ENCODE measurements at regions not wholly inside any gene's neighbourhood (a gene's known extent, or its start where the extent isn't known, plus 50 kb on each side); places are given as distances from the start of the nearest gene placed in this dataset.
A peak's percentile ranks its signal among the peaks of the same experiment; 100 is the strongest.

GRCh38 chr12:94062796-94063635 is 85.4 kb upstream of the PLXNC1 start:
- no peak for ATAC-seq
- no peak for DNase-seq

- ATAC-seq, result no peak
These were observed 77.9 kb upstream of the PLXNC1 start for GRCh38 chr12:94070520-94070919.

GRCh38 chr12:94071258-94071657 is 77.1 kb upstream of the PLXNC1 start:
- DNase-seq, result no peak
- ATAC-seq, result no peak

More at GRCh38 chr12:94070520-94070919, 77.9 kb upstream of the PLXNC1 start:
- DNase-seq, result no peak

GRCh38 chr12:94073441-94074051 is 74.8 kb upstream of the PLXNC1 start:
- DNase-seq, result no peak
- ATAC-seq, result no peak

- no peak for ATAC-seq
- DNase-seq, result no peak
These were observed 74.0 kb upstream of the PLXNC1 start for GRCh38 chr12:94074216-94074979.

GRCh38 chr12:94074980-94075629 is 73.3 kb upstream of the PLXNC1 start:
- no peak for DNase-seq
- peak; percentile 55 for ATAC-seq

- ATAC-seq (no peak), DNase-seq (no peak)
These were observed 71.2 kb upstream of the PLXNC1 start for GRCh38 chr12:94077209-94077608.

GRCh38 chr12:94078138-94078723 is 70.1 kb upstream of the PLXNC1 start:
- DNase-seq (no peak), ATAC-seq (no peak)

- DNase-seq, result no peak
- ATAC-seq, result no peak
These were observed 69.5 kb upstream of the PLXNC1 start for GRCh38 chr12:94078736-94079509.

GRCh38 chr12:94079566-94080340 is 68.6 kb upstream of the PLXNC1 start:
- no peak for DNase-seq
- no peak for ATAC-seq

- DNase-seq, result no peak
- no peak for ATAC-seq
These were observed 67.9 kb upstream of the PLXNC1 start for GRCh38 chr12:94080341-94081009.

- DNase-seq, result no peak
- ATAC-seq, result no peak
These were observed 65.7 kb upstream of the PLXNC1 start for GRCh38 chr12:94082690-94083089.

- DNase-seq (no peak), ATAC-seq (no peak)
These were observed 58.5 kb upstream of the PLXNC1 start for GRCh38 chr12:94089891-94090290.

- ATAC-seq, result no peak
- no peak for DNase-seq
These were observed 56.8 kb upstream of the PLXNC1 start for GRCh38 chr12:94091624-94092023.

- DNase-seq, result no peak
- no peak for ATAC-seq
These were observed 55.7 kb upstream of the PLXNC1 start for GRCh38 chr12:94092516-94093241.

GRCh38 chr12:94094700-94095099 is 53.7 kb upstream of the PLXNC1 start:
- no peak for DNase-seq
- ATAC-seq, result no peak

- no peak for DNase-seq
- no peak for ATAC-seq
These were observed 52.8 kb upstream of the PLXNC1 start for GRCh38 chr12:94095618-94096017.

- no peak for DNase-seq
- ATAC-seq, result no peak
These were observed 49.9 kb upstream of the PLXNC1 start for GRCh38 chr12:94098466-94098865.

All from stimulated activated naive CD8-positive, alpha-beta T cell treated with anti-CD3 and anti-CD28 coated beads, Interleukin-15, Interleukin-2, amounts not matched to agents 100 U/mL and 50 U/mL, for 24 hours (primary cell).